ENCODE measurements at regions not wholly inside any gene's neighbourhood (a gene's known extent, or its start where the extent isn't known, plus 50 kb on each side); places are given as distances from the start of the nearest gene placed in this dataset.

- TF ChIP-seq REST (IDR thresholded peaks at IDR 0.05) (no peak), HNF4G (IDR thresholded peaks at IDR 0.05) (no peak), TAF1 (conservative IDR thresholded peaks at IDR 0.05) (no peak), MAX (IDR thresholded peaks at IDR 0.05) (no peak), HNF4A (conservative IDR thresholded peaks at IDR 0.05) (no peak)
These were observed 149.5 kb upstream of the ERCC4 start (continued) for GRCh38 chr16:13770436-13770835.

- Histone ChIP-seq H3K36me3 (ENCODE audit: control insufficient read depth in 4 of 4, insufficient read depth in 3 of 4, low read depth in 1 of 4, low read length in 3 of 4) (no peaks in the 10 kb centered on the region), H3K9me3 (ENCODE audit: control insufficient read depth in 4 of 4, low read length in 3 of 4) (peaks cover 0 to 12% (median 1%) of the 10 kb centered on the region in 4 donors), H3K27ac (ENCODE audit: low read depth in 1 of 2, low read length in 2 of 2) (no peak overlapping the region), H3K27me3 (ENCODE audit: control insufficient read depth in 4 of 4, insufficient read depth in 4 of 4, low read length in 3 of 4) (no peaks in the 10 kb centered on the region), H3K4me3 (ENCODE audit: low read depth in 1 of 3, low read length in 3 of 3) (no peak overlapping the region), H3K9ac (ENCODE audit: low read depth in 1 of 2, low read length in 2 of 2) (no peak overlapping the region), H3K4me1 (ENCODE audit: control insufficient read depth in 4 of 4, insufficient read depth in 4 of 4, low read length in 3 of 4) (no peaks in the 10 kb centered on the region)
- TF ChIP-seq HNF4G (IDR thresholded peaks at IDR 0.05), result no peak
- TF ChIP-seq TAF1 (conservative IDR thresholded peaks at IDR 0.05), result no peak
- TF ChIP-seq NR2F2 (IDR thresholded peaks at IDR 0.05), result no peak
- TF ChIP-seq RAD21 (IDR thresholded peaks at IDR 0.05), result no peak
- no peak for TF ChIP-seq REST (IDR thresholded peaks at IDR 0.05)
- TF ChIP-seq YY1 (IDR thresholded peaks at IDR 0.05), result no peak
- TF ChIP-seq JUND (IDR thresholded peaks at IDR 0.05), result no peak
- TF ChIP-seq SP1 (IDR thresholded peaks at IDR 0.05), result no peak
- no peak for TF ChIP-seq RXRA (IDR thresholded peaks at IDR 0.05)
- TF ChIP-seq HNF4A (conservative IDR thresholded peaks at IDR 0.05), result no peak
- TF ChIP-seq ZBTB33 (IDR thresholded peaks at IDR 0.05), result no peak
- no peak for TF ChIP-seq GABPA (IDR thresholded peaks at IDR 0.05 in 1 of 2, conservative IDR thresholded peaks at IDR 0.05 in 1 of 2)
- TF ChIP-seq EGR1 (IDR thresholded peaks at IDR 0.05; ENCODE audit: low read depth in 2 of 2), result no peak
- no peak for TF ChIP-seq MAX (IDR thresholded peaks at IDR 0.05)
- TF ChIP-seq ATF3 (IDR thresholded peaks at IDR 0.05), result no peak
- TF ChIP-seq FOXA2 (IDR thresholded peaks at IDR 0.05), result no peak
- TF ChIP-seq FOXA1 (IDR thresholded peaks at IDR 0.05), result no peak
- no peak for TF ChIP-seq CTCF (IDR thresholded peaks at IDR 0.05; ENCODE audit: low read depth, low read length, missing input control)
- 89% methylated on average over 1 of the region's 1 CpG for WGBS
- DNase-seq (ENCODE audit: low spot score), result no peak
These were observed 147.2 kb upstream of the ERCC4 start for GRCh38 chr16:13772782-13773181.

All from liver (tissue), 8 donors.